SK-N-SH treated with all-trans-retinoic acid at 6 μM for 48 hours (cell line): ENCODE measurements at regions not wholly inside any gene's neighbourhood (a gene's known extent, or its start where the extent isn't known, plus 50 kb on each side); places are given as distances from the start of the nearest gene placed in this dataset.

Source experiments
- ATAC-seq: fragments of 200-7000 bp; cut with Tn5 transposase; 3 replicates; pipeline ENCODE4 v1.9.1; 2020; ENCODE audit warnings: mild to moderate bottlenecking, moderate library complexity
- ARNTL ChIP-seq: fragments of 450-650 bp; formaldehyde crosslinking; IDR thresholded peaks from 2 replicates; pipeline ENCODE4 v1.5.0; 2020; ENCODE audit warnings: low read depth, mild to moderate bottlenecking, moderate library complexity, borderline replicate concordance
- BACH2 ChIP-seq: fragments of 250-450 bp; sonication (Bioruptor Pico); IDR thresholded peaks from 2 replicates; pipeline ENCODE4 v1.9.0; 2021; ENCODE audit warnings: mild to moderate bottlenecking, borderline replicate concordance
- CREB5 ChIP-seq: fragments of 250-450 bp; sonication (Bioruptor Pico); IDR thresholded peaks from 2 replicates; pipeline ENCODE4 v1.5.1; 2020; ENCODE audit warnings: low read depth, mild to moderate bottlenecking, moderate library complexity
- CSDC2 ChIP-seq: fragments of 250-450 bp; sonication (Bioruptor Pico); IDR thresholded peaks from 2 replicates; pipeline ENCODE4 v1.5.0; 2020; ENCODE audit warnings: mild to moderate bottlenecking, moderate library complexity
- CSRNP3 ChIP-seq: fragments of 250-450 bp; sonication (Bioruptor Pico); IDR thresholded peaks from 2 replicates; pipeline ENCODE4 v1.5.1; 2021; ENCODE audit warnings: mild to moderate bottlenecking, moderate library complexity
- ESRRG ChIP-seq: fragments of 250-450 bp; sonication (Bioruptor Pico); IDR thresholded peaks from 2 replicates; pipeline ENCODE4 v1.6.1; 2021; ENCODE audit warnings: mild to moderate bottlenecking
- GLIS3 ChIP-seq: fragments of 250-450 bp; sonication (Bioruptor Pico); IDR thresholded peaks from 2 replicates; pipeline ENCODE4 v1.5.0; 2020; ENCODE audit warnings: mild to moderate bottlenecking, moderate library complexity
- ISL1 ChIP-seq: fragments of 250-450 bp; sonication (Bioruptor Pico); IDR thresholded peaks from 2 replicates; pipeline ENCODE4 v2.1.2; 2022; ENCODE audit warnings: mild to moderate bottlenecking, moderate library complexity
- OSR1 ChIP-seq: fragments of 250-450 bp; sonication (Bioruptor Pico); IDR thresholded peaks from 2 replicates; pipeline ENCODE4 v1.8.0; 2022; ENCODE audit warnings: moderate library complexity, mild to moderate bottlenecking, inconsistent platforms
- PATZ1 ChIP-seq: fragments of 250-450 bp; sonication (Bioruptor Pico); IDR thresholded peaks from 2 replicates; pipeline ENCODE4 v1.8.0; 2020; ENCODE audit warnings: mild to moderate bottlenecking, moderate library complexity, borderline replicate concordance
- POU6F1 ChIP-seq: fragments of 250-450 bp; sonication (Bioruptor Pico); IDR thresholded peaks from 2 replicates; pipeline ENCODE4 v1.8.0; 2021; ENCODE audit warnings: low read depth, mild to moderate bottlenecking, moderate library complexity, borderline replicate concordance
- PPARA ChIP-seq: fragments of 250-450 bp; sonication (Bioruptor Pico); IDR thresholded peaks from 2 replicates; pipeline ENCODE4 v1.5.0; 2020; ENCODE audit warnings: mild to moderate bottlenecking, borderline replicate concordance
- RARB ChIP-seq: fragments of 250-450 bp; sonication (Bioruptor Pico); IDR thresholded peaks from 2 replicates; pipeline ENCODE4 v1.8.0; 2021; ENCODE audit warnings: mild to moderate bottlenecking, moderate library complexity
- SNAI2 ChIP-seq: fragments of 250-450 bp; sonication (Bioruptor Pico); IDR thresholded peaks from 2 replicates; pipeline ENCODE4 v1.5.0; 2020; ENCODE audit warnings: mild to moderate bottlenecking, moderate library complexity
- TCF4 ChIP-seq: fragments of 250-450 bp; sonication (Bioruptor Pico); IDR thresholded peaks from 2 replicates; pipeline ENCODE4 v1.8.0; 2021; ENCODE audit warnings: mild to moderate bottlenecking, moderate library complexity, borderline replicate concordance
- TSHZ2 ChIP-seq: fragments of 250-450 bp; sonication (Bioruptor Pico); IDR thresholded peaks from 2 replicates; pipeline ENCODE4 v1.5.0; 2020; ENCODE audit warnings: mild to moderate bottlenecking, moderate library complexity
- ZC3H10 ChIP-seq: fragments of 250-450 bp; sonication (Bioruptor Pico); IDR thresholded peaks from 2 replicates; pipeline ENCODE4 v1.5.1; 2021; ENCODE audit warnings: mild to moderate bottlenecking, moderate library complexity
- ZFP3 ChIP-seq: fragments of 250-450 bp; sonication (Bioruptor Pico); IDR thresholded peaks from 2 replicates; pipeline ENCODE4 v1.5.0; 2020; ENCODE audit warnings: mild to moderate bottlenecking, moderate library complexity
- ZFP30 ChIP-seq: fragments of 450-650 bp; formaldehyde crosslinking; IDR thresholded peaks from 2 replicates; pipeline ENCODE4 v1.5.0; 2022; ENCODE audit warnings: mild to moderate bottlenecking, moderate library complexity
- ZNF565 ChIP-seq: fragments of 450-650 bp; formaldehyde crosslinking; conservative IDR thresholded peaks from 2 replicates; pipeline ENCODE4 v1.5.0; 2020; ENCODE audit warnings: low read depth, mild to moderate bottlenecking, moderate library complexity
- ZNF70 ChIP-seq: fragments of 450-650 bp; formaldehyde crosslinking; IDR thresholded peaks from 2 replicates; pipeline ENCODE4 v1.5.0; 2020; ENCODE audit warnings: mild to moderate bottlenecking, moderate library complexity
- ZNF8 ChIP-seq: fragments of 450-650 bp; formaldehyde crosslinking; IDR thresholded peaks from 2 replicates; pipeline ENCODE4 v1.5.0; 2020; ENCODE audit warnings: mild to moderate bottlenecking, moderate library complexity

GRCh38 chr12:4978737-4979136 is 64.9 kb upstream of the KCNA5 start:
- TF ChIP-seq ZFP30 (CRISPR knock-in tag) (no peak), TSHZ2 (CRISPR knock-in tag) (no peak), SNAI2 (no peak), ESRRG (CRISPR knock-in tag) (no peak), ZNF565 (CRISPR knock-in tag) (no peak), PATZ1 (no peak), BACH2 (CRISPR knock-in tag) (no peak), CSDC2 (CRISPR knock-in tag) (no peak), TCF4 (CRISPR knock-in tag) (no peak), ZC3H10 (CRISPR knock-in tag) (no peak)
- peak; percentile 69 for ATAC-seq

GRCh38 chr12:4979737-4980136 is 63.9 kb upstream of the KCNA5 start:
- no peak for TF ChIP-seq BACH2 (CRISPR knock-in tag)
- TF ChIP-seq TCF4 (CRISPR knock-in tag): no peak
- TF ChIP-seq CSRNP3: no peak
- TF ChIP-seq ZNF70 (CRISPR knock-in tag): no peak
- TF ChIP-seq PATZ1: no peak
- no peak for TF ChIP-seq ZFP30 (CRISPR knock-in tag)
- no peak for TF ChIP-seq TSHZ2 (CRISPR knock-in tag)
- no peak for TF ChIP-seq CREB5
- TF ChIP-seq ZFP3 (CRISPR knock-in tag): no peak
- no peak for TF ChIP-seq ESRRG (CRISPR knock-in tag)
- no peak for TF ChIP-seq ZNF8 (CRISPR knock-in tag)
- no peak for TF ChIP-seq PPARA
- TF ChIP-seq SNAI2: no peak
- no peak for ATAC-seq

- no peak for ATAC-seq
- no peak for TF ChIP-seq POU6F1 (CRISPR knock-in tag)
- no peak for TF ChIP-seq OSR1
- no peak for TF ChIP-seq ARNTL (CRISPR knock-in tag)
- TF ChIP-seq ZC3H10 (CRISPR knock-in tag): no peak
- TF ChIP-seq TCF4 (CRISPR knock-in tag): no peak
- no peak for TF ChIP-seq ZNF565 (CRISPR knock-in tag)
- TF ChIP-seq ESRRG (CRISPR knock-in tag): no peak
- no peak for TF ChIP-seq CREB5
- no peak for TF ChIP-seq SNAI2
- no peak for TF ChIP-seq GLIS3 (CRISPR knock-in tag)
- TF ChIP-seq PPARA: no peak
- no peak for TF ChIP-seq ISL1
- TF ChIP-seq RARB (CRISPR knock-in tag): no peak
These were observed 59.3 kb upstream of the KCNA5 start for GRCh38 chr12:4984344-4984743.
